ENCODE measurements at regions not wholly inside any gene's neighbourhood (a gene's known extent, or its start where the extent isn't known, plus 50 kb on each side); places are given as distances from the start of the nearest gene placed in this dataset.
A peak's percentile ranks its signal among the peaks of the same experiment; 100 is the strongest.

- peak in 1 of 2 experiments; percentile 97; a peak in 2 of 4 replicates for TF ChIP-seq ETV6 (conservative IDR thresholded peaks at IDR 0.05 in 1 of 2, IDR thresholded peaks at IDR 0.05 in 1 of 2; ENCODE audit: borderline replicate concordance in 1 of 2, low read depth in 1 of 2)
- TF ChIP-seq PBX3 (IDR thresholded peaks at IDR 0.05; ENCODE audit: insufficient replicate concordance, low read depth, low read length), result peak; percentile 54
- TF ChIP-seq SREBF1 (IDR thresholded peaks at IDR 0.05; ENCODE audit: low read length), result no peak
- no peak for TF ChIP-seq ASH2L (IDR thresholded peaks at IDR 0.05; ENCODE audit: borderline replicate concordance, low read depth)
- no peak for TF ChIP-seq PRDM15 (CRISPR knock-in tag; IDR thresholded peaks at IDR 0.05)
- TF ChIP-seq RAD21 (IDR thresholded peaks at IDR 0.05; ENCODE audit: insufficient read depth, low read depth, low read length), result 0 out of 2 replicates have a peak, but pooled peaks have one; percentile 36
- TF ChIP-seq STAT3 (IDR thresholded peaks at IDR 0.05; ENCODE audit: low read depth, low read length), result peak; percentile 92
- TF ChIP-seq ZNF24 (IDR thresholded peaks at IDR 0.05), result peak; percentile 62; the same call in 1 of the 2 replicates
- no peak for TF ChIP-seq SIN3A (IDR thresholded peaks at IDR 0.05; ENCODE audit: low read depth, low read length)
- peak; percentile 89 for TF ChIP-seq POU2F2 (IDR thresholded peaks at IDR 0.05; ENCODE audit: borderline replicate concordance, low read depth, low read length)
- peak; percentile 96 for TF ChIP-seq CBFB (IDR thresholded peaks at IDR 0.05; ENCODE audit: low read depth)
- no peak for TF ChIP-seq MLLT1 (IDR thresholded peaks at IDR 0.05)
- no peak for TF ChIP-seq FOXK2 (IDR thresholded peaks at IDR 0.05)
- TF ChIP-seq HDAC2 (IDR thresholded peaks at IDR 0.05), result no peak
- TF ChIP-seq FOS (IDR thresholded peaks at IDR 0.05; ENCODE audit: borderline replicate concordance, extremely low read depth, insufficient read length), result no peak
- TF ChIP-seq BCL3 (IDR thresholded peaks at IDR 0.05; ENCODE audit: borderline replicate concordance, insufficient read depth, low read depth, low read length, poor library complexity, severe bottlenecking), result peak; percentile 98
- TF ChIP-seq NFXL1 (IDR thresholded peaks at IDR 0.05; ENCODE audit: borderline replicate concordance), result no peak
- no peak for TF ChIP-seq CBX3 (IDR thresholded peaks at IDR 0.05; ENCODE audit: borderline replicate concordance, low read depth)
- peak; percentile 90; the same call in 1 of the 2 replicates for TF ChIP-seq CBX5 (IDR thresholded peaks at IDR 0.05; ENCODE audit: low read depth)
- TF ChIP-seq BCL11A (IDR thresholded peaks at IDR 0.05; ENCODE audit: low read depth, low read length), result peak; percentile 97
- no peak for TF ChIP-seq KAT2A (conservative IDR thresholded peaks at IDR 0.05; ENCODE audit: control insufficient read depth, low read depth, low read length)
- no peak for TF ChIP-seq POLR2A (IDR thresholded peaks at IDR 0.05; ENCODE audit: low read depth, low read length)
- no peak; the same call in 1 of the 2 replicates for TF ChIP-seq LARP7 (IDR thresholded peaks at IDR 0.05)
Measured at GRCh38 chr12:92539110-92539749, 163.6 kb upstream of the PLEKHG7 start (continued).

Data from GM12878 (cell line).